Type B pancreatic cell (in vitro differentiated cells): ENCODE measurements at regions not wholly inside any gene's neighbourhood (a gene's known extent, or its start where the extent isn't known, plus 50 kb on each side); places are given as distances from the start of the nearest gene placed in this dataset.

Experiments
- DNase-seq: peaks from one replicate; pipeline ENCODE4 v3.0.0; 2021; ENCODE audit warnings: mixed read lengths; ENCODE audit not compliant: unreplicated experiment; ENCODE audit errors: extremely low spot score
- H3K27ac Mint-ChIP-seq: 2 replicates; pipeline ENCODE4 v1.8.0; 2021; ENCODE audit warnings: mild to moderate bottlenecking, mixed read lengths
- H3K27me3 Mint-ChIP-seq: 2 replicates; pipeline ENCODE4 v1.8.0; 2021; ENCODE audit warnings: mixed read lengths
- H3K36me3 Mint-ChIP-seq: 2 replicates; pipeline ENCODE4 v1.8.0; 2021; ENCODE audit warnings: mixed read lengths
- H3K4me1 Mint-ChIP-seq: one replicate; pipeline ENCODE4 v1.8.0; 2021; ENCODE audit warnings: mixed read lengths; ENCODE audit not compliant: unreplicated experiment
- H3K4me3 Mint-ChIP-seq: 2 replicates; pipeline ENCODE4 v1.8.0; 2021; ENCODE audit warnings: mild to moderate bottlenecking, mixed read lengths
- H3K9me3 Mint-ChIP-seq: 2 replicates; pipeline ENCODE4 v1.8.0; 2021; ENCODE audit warnings: mixed read lengths
- CTCF ChIP-seq: fragments of 200-600 bp; sonication (generic); conservative IDR thresholded peaks from 2 replicates; pipeline ENCODE4 v1.5.0; 2021; ENCODE audit warnings: antibody characterized with exemption, mild to moderate bottlenecking

GRCh38 chr9:80218328-80218727, 646.6 kb downstream of the TLE4 start:
- Mint-ChIP-seq H3K4me1 (no peaks in the 10 kb centered on the region), H3K36me3 (no peaks in the 10 kb centered on the region), H3K4me3 (no peak overlapping the region), H3K27ac (no peak overlapping the region), H3K9me3 (no peaks in the 10 kb centered on the region), H3K27me3 (no peaks in the 10 kb centered on the region)
- DNase-seq: no peak
- TF ChIP-seq CTCF: no peak

- no peak for DNase-seq
- TF ChIP-seq CTCF: no peak
- Mint-ChIP-seq H3K27me3 (no peaks in the 10 kb centered on the region), H3K4me3 (no peak overlapping the region), H3K4me1 (no peaks in the 10 kb centered on the region), H3K27ac (no peak overlapping the region), H3K36me3 (no peaks in the 10 kb centered on the region), H3K9me3 (peaks cover 4% of the 10 kb centered on the region)
Observed at GRCh38 chr9:80213613-80214012, 641.8 kb downstream of the TLE4 start.

- Mint-ChIP-seq H3K36me3 (no peaks in the 10 kb centered on the region), H3K9me3 (peaks cover 4% of the 10 kb centered on the region), H3K4me1 (peaks cover 4% of the 10 kb centered on the region), H3K27me3 (no peaks in the 10 kb centered on the region), H3K27ac (no peak overlapping the region), H3K4me3 (no peak overlapping the region)
- TF ChIP-seq CTCF: no peak
- no peak for DNase-seq
Observed at GRCh38 chr9:80208696-80209095, 636.9 kb downstream of the TLE4 start.

- TF ChIP-seq CTCF: no peak
- no peaks in the 10 kb centered on the region for H3K27me3 Mint-ChIP-seq
- H3K9me3 Mint-ChIP-seq: no peaks in the 10 kb centered on the region
- no peak overlapping the region for H3K4me3 Mint-ChIP-seq
- DNase-seq: no peak
- no peaks in the 10 kb centered on the region for H3K36me3 Mint-ChIP-seq
- H3K4me1 Mint-ChIP-seq: peaks cover 4% of the 10 kb centered on the region
- no peak overlapping the region for H3K27ac Mint-ChIP-seq
Observed at GRCh38 chr9:80204054-80204453, 632.3 kb downstream of the TLE4 start.

- Mint-ChIP-seq H3K4me1 (no peaks in the 10 kb centered on the region), H3K27ac (no peak overlapping the region), H3K27me3 (no peaks in the 10 kb centered on the region), H3K9me3 (no peaks in the 10 kb centered on the region), H3K36me3 (no peaks in the 10 kb centered on the region), H3K4me3 (no peak overlapping the region)
- no peak for DNase-seq
- TF ChIP-seq CTCF: no peak
Observed at GRCh38 chr9:80197661-80198060, 625.9 kb downstream of the TLE4 start.

- H3K9me3 Mint-ChIP-seq: no peaks in the 10 kb centered on the region
- no peaks in the 10 kb centered on the region for H3K4me1 Mint-ChIP-seq
- no peak overlapping the region for H3K27ac Mint-ChIP-seq
- H3K27me3 Mint-ChIP-seq: no peaks in the 10 kb centered on the region
- H3K4me3 Mint-ChIP-seq: no peak overlapping the region
- TF ChIP-seq CTCF: no peak
- DNase-seq: no peak
- H3K36me3 Mint-ChIP-seq: no peaks in the 10 kb centered on the region
Observed at GRCh38 chr9:80191108-80191507, 619.3 kb downstream of the TLE4 start.
